NCI-H1092 treated with DMSO at 0.1 percent for 48 hours (cell line): ENCODE measurements at regions not wholly inside any gene's neighbourhood (a gene's known extent, or its start where the extent isn't known, plus 50 kb on each side); places are given as distances from the start of the nearest gene placed in this dataset.

Experiments
- DNase-seq: peaks from one replicate; lab custom pipeline; 2025; lab: John Stamatoyannopoulos, UW

GRCh38 chr2:206368484-206368883, 74.8 kb upstream of the ADAM23 start:
- DNase-seq: no peak

GRCh38 chr2:206368933-206369569, 74.3 kb upstream of the ADAM23 start:
- DNase-seq: no peak

- no peak for DNase-seq
Measured at GRCh38 chr2:206375956-206376355, 67.4 kb upstream of the ADAM23 start.

GRCh38 chr2:206378835-206379234, 64.5 kb upstream of the ADAM23 start:
- DNase-seq: no peak

- no peak for DNase-seq
Measured at GRCh38 chr2:206379266-206379665, 64.1 kb upstream of the ADAM23 start.

- no peak for DNase-seq
Measured at GRCh38 chr2:206379886-206380285, 63.4 kb upstream of the ADAM23 start.

- no peak for DNase-seq
Measured at GRCh38 chr2:206381881-206382280, 61.5 kb upstream of the ADAM23 start.

GRCh38 chr2:206383669-206384068, 59.7 kb upstream of the ADAM23 start:
- no peak for DNase-seq

- no peak for DNase-seq
Measured at GRCh38 chr2:206387808-206388207, 55.5 kb upstream of the ADAM23 start.

GRCh38 chr2:206388698-206389097, 54.6 kb upstream of the ADAM23 start:
- no peak for DNase-seq

GRCh38 chr2:206389164-206389563, 54.2 kb upstream of the ADAM23 start:
- no peak for DNase-seq

GRCh38 chr2:206390181-206390580, 53.2 kb upstream of the ADAM23 start:
- no peak for DNase-seq

GRCh38 chr2:206392118-206392517, 51.2 kb upstream of the ADAM23 start:
- DNase-seq: peak; percentile 20
